Hematopoietic multipotent progenitor cell treated with erythropoietin and hydrocortisone succinate and interleukin-3 and kit ligand, for 15 days (in vitro differentiated cells): ENCODE measurements at regions not wholly inside any gene's neighbourhood (a gene's known extent, or its start where the extent isn't known, plus 50 kb on each side); places are given as distances from the start of the nearest gene placed in this dataset.
"Not testable (repeated sequence)": the region's sequence is repeated elsewhere in the genome, so short reads cannot be mapped to it uniquely, and the experiment has no call there.

ENCODE experiments used
- DNase-seq: peaks from one replicate; pipeline ENCODE4 v3.0.0-alpha.2; 2015; ENCODE audit warnings: low spot score

DNA sequence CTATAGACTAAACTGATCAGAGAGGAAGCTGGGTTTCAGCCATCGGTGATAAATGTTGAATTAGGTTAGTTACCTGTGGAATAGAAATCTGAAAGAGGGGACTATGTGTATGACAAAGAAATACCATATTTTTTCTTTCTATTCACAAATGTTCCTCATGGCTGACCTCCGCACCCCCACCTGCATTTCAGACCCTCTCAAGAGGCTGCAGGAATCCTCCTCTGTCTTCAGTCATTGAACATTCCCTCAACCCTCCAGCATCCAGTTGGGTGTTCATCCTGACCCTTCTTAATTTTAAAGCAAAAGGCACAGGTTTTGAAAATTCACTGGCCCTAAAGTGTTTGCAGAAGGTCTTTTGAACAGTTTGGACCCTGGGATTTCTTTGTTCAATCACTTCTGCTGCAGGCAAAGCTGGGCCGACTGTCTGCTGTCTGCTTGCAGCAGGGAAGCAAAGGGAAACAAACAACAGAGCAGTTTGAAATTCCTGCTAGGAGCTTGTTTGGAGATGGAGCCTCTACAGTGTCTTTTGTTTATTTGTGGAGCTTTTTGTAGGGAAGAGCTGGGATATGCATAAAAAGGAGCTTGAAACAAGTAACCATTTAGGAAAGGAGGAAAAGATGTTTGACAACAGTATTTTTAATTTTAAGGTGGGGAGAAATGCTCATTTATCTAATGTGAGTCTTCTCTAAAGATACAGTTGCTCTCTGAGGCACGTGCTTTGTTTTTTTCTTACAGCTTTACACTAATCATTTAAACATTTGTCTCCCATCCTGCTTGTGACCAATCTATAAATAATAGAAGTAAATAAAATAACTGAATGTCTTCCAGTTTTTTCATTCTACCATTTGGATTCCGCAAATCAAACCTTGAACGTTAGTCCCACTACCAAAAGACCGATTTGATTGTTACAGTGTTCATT, 213.3 kb upstream of the MMADHC start:
- DNase-seq, result no peak

DNA sequence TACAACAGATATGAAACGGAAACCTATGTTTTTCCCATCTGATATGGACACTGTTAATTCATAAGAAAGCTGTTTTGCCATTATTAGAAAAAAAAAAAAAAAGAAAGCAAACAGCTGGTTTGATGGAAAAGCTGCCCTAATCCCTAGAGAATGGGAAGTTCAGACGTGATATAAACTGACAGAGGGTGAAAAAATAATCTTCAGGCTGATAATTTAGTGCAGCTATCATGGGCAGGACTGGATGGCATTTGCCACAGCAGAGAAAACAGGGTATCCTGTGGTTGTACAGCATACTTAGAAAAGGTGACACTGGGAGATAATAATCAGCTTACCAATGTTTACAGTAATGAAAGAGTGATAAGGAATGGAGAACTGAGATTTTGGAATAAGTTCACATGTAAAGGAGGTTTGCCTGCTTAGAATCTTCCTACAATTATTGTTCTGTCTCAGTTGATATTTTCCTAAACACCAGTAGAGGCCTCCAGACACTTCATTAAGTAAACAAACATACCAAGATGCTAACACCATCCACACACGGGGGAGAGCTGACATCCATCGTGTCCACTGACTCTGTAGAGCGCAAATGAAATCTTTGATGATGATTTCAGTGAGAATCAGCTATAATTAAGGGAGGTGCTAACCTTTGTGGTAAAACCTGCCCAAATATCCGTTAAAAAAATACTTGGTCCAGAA, 211.6 kb upstream of the MMADHC start:
- no peak for DNase-seq

DNA sequence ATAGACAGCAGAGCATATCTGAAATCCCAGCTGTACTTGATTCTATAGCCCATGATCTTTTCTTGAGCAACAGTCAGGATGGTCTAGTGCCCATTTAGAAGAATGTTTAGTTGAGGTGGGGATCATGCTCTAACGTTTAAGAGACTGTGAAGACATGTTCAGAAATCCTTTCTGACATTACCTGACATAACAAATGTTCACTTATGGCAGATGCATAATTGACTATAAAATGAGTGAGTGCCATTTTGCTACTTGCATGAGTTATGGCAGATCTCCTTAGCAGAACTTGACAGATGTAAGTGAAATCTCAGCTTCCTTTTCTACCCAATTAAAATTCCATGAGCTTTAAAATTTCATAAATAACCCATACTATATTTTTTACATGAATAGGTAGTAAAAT, 209.5 kb upstream of the MMADHC start:
- no peak for DNase-seq

DNA sequence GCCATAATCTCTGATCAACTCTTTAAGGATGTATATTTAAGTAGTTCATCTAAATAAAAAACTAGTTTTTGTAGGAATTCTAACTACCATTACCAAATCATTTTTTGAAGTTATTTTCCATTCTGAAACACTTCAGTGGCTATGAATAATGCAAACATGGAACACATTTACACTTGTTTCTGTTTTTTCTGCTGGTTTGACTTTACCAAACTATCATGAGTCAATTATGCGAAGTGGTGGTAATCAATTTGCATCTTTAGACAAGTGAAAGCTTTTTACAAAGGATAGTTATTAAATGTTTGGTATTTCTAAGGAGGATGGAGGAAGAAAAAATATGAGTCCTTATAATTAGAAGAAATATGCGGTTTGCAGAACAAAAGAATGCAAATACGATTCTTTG, 202.0 kb upstream of the MMADHC start:
- no peak for DNase-seq

DNA sequence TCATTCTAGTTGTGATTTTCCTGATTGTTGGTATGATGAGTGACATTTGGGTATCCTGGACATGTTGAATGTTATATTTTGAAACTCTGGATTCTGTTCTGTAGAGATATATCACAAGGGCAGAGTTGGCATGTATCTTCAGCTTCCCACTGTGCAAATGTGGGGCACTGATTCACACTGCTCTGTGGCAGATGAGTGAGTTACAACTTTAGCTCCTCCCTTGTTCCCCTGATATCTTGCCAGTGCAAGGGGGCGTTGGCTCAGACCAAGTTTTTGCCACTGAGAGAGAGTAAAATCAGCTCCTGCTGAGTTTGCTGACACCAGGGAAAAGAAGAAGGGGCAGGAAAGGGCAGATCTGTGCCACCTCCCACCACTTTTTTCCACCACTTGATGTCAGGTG, 199.6 kb upstream of the MMADHC start:
- no peak for DNase-seq

DNA sequence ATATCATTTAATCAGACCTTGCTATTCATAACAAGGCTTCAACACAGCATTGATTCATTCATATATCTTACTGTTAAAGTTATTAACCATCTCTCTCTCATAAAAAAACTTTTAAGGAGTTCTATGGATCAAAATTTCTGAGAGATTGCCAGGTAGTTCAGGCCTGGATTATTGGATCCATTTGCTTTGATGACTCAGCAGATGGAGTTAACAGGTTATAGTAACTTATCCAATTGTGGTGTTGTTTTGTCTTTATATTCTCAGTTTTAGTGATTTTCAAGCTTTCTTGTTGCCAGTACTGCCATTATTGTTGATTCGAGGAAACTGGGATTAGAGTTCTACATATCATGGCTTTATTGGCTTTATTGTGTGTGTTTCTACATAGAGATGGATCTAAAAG, 195.7 kb upstream of the MMADHC start:
- DNase-seq, result no peak

DNA sequence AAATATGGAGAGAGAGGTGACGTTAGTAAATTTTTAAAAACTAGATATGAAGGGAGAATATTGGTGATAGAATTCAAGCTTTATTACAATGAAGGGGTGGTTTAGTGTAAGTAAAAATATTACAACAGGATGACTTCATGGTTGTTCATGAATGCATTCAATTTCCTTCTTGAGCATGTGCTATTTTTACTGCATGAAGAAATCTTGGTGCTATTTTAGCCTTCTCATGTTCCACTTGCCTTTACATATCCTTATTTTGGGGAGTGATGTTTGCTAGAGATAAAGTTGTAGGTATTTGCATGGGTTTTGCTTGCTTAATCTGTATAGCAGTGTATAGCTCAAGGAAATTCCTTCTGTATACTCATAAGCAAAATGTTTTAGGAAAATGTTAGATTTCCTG, 195.0 kb upstream of the MMADHC start:
- DNase-seq, result no peak

DNA sequence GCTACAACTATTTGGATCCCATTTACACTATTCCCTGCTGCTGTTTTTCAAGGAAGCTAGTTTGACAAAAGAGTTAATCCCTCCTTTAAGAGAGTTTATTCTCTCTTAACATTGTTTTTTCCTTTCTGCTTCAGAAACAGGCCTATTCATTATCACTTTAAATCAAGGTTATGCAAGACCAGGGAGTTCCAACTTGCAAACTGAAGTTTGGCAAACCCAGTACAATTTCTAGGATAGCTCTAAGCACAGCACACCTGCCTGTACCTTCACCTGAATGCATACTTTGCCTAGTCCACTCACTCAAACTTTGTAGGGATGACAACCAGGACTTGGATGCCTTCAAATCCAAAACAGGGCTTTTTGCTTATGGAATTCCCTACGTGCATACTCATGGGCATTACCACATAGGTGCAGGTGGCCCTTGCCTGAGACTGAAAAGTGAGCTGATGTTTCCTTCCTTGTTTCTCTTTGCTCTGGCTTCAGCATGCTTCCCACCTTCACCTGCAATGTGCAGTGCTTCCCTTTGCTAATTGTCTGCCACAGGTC, 193.8 kb upstream of the MMADHC start:
- DNase-seq, result no peak

DNA sequence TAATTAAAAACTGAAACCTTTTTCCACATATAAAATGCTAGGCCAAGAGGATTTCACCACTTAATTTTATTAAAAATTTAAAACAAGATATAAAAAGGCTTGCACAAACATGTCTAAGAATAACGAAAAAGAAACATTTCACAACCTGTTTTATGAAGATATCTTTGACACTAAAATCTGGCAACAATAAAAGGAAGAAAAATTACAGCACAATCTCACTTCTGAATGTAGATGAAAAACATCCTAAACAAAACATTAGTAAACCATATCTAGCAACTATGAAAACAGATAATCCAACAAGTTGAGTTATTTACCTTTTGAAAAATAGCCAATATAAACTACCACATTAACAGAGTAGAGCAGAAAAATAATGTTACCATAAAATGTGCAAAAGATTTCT, 185.4 kb upstream of the MMADHC start:
- DNase-seq, result no peak

DNA sequence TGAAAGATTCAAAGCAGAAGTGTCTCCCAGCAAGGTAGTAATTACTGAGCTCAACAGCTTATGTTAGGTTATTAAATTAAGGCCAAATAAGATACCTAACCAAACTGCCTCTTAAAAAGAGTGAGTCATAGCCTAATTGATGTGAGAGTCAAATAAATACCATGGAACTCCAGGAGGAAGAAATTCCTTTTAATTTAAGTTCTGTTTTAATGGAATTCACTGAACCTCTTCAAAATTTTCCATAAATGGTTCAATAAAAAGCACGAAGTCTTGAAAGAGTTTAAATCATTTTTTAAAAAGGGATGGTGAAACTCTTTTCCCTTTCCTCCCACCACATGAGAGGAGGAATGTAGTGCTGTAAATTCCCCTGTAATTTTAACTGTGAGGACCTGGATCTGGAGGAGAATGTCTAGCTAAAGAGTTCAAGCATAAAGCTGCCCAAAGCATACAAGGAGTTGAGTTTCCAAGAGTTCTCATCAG, 180.8 kb upstream of the MMADHC start:
- DNase-seq, result no peak

DNA sequence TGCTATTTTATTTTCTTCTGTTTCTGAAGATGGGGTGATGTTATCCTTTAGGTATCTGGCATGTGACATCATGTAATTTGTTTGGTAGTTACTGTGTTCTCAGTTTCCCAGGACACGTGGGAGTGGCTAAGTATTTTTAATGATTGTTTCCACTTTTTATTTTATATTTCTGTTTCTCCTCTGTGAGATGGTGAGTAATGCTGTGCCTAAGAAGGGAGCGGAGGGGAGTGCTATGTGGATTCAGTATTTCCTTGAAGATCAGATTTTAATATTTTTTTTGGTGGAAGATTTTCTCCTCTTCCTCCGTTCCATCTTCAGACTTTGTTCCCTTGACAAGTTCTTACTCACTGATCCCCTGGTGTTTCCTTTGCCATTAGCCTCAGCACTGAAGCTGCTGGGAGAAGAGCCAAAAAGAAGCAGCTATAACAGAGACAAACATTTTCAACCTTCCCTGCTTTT, 180.0 kb upstream of the MMADHC start:
- DNase-seq, result no peak

DNA sequence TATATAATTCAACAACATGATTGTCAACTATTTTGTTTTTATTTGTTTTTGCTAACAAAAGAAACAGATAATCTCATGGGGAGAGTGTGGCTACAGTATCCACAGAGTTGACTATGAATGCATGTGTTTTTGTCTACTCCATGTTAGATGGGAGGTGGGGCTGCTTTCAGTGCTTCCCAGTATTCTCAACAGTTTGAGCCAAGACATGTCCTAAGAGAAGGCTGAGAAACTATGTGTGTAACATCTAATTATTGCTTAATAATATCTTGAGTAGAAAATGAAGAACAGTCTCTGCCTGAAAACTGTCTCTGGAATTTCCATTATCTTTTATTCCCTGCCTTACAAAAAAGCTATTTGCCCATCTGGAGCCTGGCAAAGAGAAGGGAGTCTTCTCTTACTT, 178.8 kb upstream of the MMADHC start:
- no peak for DNase-seq

DNA sequence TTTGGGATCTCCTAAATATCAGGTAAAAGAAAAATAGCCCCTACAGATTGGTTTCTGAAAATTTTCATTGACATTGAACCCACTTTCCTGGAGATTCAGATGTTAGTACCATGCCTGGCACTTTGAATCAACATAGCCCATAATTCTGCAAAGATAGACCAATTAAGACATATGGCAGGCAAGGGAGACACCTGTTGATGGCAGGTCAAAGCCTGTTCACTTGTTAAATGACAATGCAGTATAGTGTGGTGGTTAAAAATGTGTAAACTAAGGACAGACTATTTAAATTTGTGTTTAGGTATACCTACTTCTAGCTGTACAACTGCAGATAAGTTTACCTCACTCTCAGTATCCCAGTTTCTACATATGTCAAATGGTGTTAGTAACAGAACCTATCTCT, 178.1 kb upstream of the MMADHC start:
- DNase-seq, result no peak

DNA sequence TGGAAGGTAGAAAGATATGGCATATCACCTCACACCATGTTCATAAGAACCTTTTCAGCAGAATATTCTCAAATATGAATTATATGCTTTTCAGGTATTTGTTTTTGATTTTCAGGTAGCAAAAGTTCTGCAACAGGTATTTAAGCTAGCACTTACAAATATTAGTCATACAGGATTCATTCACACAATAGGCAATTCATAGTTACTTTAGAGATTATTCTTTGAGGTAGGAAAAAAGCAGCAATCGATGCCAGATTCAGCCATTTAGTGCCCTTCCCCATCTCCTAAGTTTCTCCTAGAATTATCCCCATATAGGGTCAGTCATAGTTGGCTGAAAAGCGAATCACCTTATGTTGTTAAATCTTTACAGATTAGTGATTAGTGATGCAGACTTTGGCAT, 177.4 kb upstream of the MMADHC start:
- no peak for DNase-seq

DNA sequence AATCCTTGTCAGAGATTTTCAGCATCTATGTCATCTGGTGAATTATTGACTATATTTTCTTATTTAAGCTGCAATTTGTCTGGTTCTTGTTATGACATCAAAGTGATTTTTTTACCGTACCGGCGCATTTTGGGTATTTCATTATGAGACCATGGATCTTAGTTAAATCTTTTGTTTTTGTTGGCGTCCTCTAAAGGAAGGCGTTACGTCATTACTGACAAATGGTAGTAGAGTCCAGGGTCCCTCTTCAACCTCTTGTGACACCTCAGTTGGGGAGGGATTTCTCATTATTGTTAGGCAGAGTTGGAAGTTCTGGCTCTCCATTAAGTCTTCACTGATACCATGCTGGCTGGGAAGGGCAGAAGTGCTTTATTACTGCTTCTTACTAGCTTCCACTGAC, 175.8 kb upstream of the MMADHC start:
- no peak for DNase-seq

DNA sequence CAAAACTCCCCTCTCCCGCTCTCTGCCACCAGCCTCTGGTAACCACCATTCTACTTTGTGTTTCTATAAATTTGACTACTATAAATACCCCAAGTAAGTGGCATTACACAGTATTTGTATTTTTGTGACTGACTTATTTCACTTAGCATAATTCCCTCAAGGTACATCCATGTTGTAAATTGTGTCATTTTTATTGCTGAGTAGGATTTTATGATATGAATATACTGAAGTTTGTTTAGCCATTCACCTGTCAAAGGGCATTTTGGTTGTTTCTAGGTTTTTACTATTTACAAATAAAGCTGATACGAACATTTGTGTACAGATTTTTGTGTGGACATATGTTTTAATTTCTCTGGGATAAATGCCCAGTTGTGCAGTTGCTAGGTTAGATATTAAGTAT, 174.0 kb upstream of the MMADHC start:
- DNase-seq, result no peak

DNA sequence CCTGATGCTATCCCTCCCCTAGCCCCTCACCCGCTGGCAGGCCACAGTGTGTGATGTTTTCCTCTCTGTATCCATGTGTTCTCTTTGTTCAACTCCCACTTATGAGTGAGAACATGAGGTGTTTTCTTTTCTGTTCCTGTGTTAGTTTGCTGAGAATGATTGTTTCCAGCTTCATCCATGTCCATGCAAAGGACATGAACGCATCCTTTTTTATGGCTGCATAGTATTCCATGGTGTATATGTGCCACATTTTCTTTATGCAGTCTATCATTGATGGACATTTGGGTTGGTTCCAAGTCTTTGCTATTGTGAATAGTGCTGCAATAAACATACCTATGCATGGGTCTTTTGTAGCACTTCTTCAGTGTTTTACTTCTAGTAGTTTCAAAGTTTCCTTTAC, 171.8 kb upstream of the MMADHC start:
- DNase-seq, result not testable (repeated sequence)

DNA sequence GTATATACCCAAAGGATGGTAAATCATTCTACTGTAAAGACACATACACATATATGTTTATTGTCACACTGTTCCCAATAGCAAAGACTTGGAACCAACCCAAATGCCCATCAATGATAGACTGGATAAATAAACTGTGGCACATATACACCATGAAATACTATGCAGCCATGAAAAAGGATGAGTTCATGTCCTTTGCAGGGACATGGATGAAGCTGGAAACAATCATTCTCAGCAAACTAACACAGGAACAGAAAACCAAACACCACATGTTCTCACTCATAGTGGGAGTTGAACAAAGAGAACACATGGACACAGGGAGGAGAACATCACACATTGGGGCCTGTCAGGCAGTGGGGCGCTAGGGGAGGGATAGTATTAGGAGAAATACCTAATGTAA, 167.1 kb upstream of the MMADHC start:
- not testable (repeated sequence) for DNase-seq

DNA sequence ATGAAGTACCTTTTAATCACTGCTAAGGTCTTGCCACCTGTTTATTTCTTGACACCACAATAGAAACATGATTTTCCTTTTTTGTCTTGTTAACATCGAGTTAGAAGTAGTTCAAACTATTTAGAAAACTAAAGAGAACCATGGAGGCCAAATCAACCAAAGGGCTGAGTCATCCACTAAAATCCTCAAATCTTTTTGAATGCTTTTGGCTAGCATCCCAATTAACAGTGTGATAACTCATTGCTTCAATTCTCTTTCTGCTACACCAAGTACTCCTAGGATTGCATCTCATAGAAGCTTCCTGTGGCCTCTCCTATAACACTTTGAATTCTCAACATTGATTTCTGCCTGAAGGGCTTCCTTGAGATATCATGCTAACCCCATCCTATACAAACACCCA, 159.9 kb upstream of the MMADHC start:
- no peak for DNase-seq

DNA sequence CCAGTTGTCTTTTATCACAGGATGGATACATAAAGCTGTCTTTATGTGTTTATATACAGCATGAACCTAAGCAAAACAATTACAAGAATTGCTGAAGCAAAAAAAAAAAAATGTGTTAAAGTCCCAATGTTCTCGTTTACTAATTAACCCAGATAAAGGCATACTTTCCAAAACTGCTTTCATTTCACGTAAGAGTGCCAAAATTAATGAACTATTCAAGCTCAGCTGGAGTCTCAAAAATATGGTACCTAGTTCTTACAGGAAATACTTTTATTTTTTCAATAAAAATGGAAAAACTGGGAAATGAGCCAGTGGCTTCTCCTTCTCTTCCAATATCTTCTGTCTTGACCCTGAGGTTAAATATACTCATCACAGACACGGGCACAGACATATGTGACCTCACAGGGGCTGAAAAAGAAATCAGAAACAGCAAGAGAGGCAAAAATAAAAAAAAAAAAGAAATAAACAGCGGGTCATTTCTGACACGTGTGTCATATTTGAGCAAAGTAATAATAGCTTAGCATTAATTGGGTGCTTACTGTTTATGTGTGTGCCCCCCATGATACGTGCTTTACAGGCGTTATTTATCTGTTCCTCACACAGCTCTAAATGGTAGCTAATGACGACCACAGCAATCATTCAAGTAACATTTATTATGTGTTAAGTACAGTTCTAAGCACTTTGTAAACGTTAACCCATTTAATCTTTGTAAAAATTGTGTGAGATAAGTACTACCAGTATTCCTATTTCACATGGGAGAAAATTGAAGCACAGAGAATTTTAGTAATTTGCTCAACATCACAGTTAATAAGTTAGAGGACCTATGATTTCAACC, 158.0 kb upstream of the MMADHC start:
- no peak for DNase-seq

DNA sequence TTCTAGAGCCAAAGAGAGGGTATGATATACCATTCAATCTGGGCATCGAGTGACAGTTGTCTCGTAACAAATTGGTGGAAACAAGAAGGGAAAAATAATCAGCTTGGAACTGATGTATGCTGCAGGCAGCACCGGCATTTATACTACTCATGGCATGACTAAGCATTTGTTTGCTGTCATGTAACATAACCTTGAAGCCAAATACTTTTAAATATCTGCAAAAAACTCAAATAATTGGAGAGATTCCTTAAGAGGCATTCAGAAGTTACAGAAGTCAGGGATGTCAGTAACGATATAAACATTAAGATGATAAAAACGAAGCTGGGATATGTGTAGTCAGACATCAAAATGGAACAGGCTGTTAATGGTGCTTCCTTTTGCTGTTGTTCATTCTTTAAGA, 157.3 kb upstream of the MMADHC start:
- no peak for DNase-seq

DNA sequence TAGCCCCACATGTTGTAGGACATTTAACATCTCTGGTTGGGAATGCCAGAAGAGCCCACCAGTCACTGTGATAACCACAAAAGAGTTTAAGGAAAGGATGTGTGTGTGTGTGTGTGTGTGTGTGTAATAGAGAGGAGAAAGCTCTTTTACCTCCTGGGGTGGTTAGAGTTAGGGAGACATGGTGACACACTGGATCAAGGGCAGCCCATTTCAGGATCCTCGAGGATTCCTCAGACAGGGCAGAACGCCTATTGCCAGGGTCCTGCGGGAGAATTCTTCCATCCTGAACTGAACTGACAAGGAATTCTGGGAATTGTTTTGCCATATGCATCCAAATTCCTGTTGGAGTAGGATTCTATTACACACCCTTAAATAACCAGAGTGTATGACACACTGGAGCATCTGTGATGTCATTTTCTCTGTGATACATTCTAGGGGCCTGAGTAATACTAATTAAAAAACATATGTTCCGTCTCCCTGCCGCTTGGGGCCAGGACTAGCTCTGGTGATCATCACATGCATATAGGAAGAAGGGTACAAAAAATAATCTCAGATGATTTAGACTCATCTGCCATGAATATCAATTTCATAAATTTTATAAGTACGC, 156.4 kb upstream of the MMADHC start:
- DNase-seq, result no peak
